ENCODE measurements at regions not wholly inside any gene's neighbourhood (a gene's known extent, or its start where the extent isn't known, plus 50 kb on each side); places are given as distances from the start of the nearest gene placed in this dataset.

DNA sequence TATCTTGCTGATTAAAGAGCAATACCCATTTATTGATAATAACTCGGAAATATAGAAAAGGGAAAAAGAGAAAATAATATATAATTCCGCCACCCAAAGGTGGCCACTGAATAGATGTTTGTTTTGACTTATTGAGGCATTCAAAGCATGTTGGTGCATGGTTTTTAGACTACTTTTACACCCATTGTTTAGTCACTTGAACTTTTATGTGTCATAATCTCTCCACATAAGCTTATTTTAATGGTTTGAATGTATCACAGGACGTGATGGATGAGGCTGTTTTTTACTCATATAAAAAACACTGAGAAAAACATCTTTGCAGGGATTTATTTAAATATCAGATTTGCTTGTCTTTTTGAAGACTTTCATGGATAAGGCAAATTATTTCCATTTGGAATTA is 120.4 kb downstream of the ACKR3 start:
- no peak for DNase-seq (ENCODE audit: low read depth in 2 of 2)

DNA sequence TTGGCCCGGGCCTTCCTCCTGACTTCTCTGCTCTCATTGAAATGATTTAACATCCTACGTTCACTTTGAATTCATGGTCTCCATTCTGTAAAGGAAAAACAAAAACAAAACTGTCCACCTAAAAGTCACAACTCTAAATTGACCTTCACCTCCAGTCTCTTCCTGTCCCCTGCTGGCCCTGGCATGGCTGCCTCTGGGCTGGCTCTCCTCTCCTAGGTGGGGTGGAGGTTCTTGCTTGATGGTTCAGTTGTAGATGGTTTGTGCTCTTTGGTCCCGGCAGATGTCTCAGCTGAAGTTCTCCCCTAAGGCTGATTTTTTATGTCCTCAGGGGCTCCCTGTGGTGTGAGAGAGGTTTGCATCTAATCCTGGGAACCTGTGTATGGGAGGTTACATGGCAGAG is 121.1 kb downstream of the ACKR3 start:
- no peak for DNase-seq (ENCODE audit: low read depth in 2 of 2)

- DNase-seq (ENCODE audit: low read depth in 2 of 2) = no peak
Measured at GRCh38 chr2:236691799-236692167, 122.2 kb downstream of the ACKR3 start.

DNA sequence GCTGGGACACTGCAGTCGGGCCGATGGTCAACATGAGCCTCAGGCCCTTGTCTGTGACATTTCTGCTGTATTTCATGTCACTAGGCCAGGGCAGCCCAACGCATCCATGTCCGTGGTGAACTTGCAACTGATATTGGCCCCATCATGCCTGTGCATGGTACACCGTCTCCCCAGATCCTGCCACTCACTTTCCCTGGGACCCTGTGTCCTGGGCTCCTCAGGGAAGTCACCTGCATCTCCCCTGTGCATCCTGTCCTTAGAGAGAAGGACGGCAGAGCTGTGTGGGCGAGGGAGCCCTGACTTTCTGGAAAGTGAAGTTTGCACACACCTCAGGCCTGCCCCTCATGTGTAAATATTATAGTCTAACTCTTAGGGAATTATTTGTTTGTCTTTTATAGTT is 123.3 kb downstream of the ACKR3 start:
- no peak for DNase-seq (ENCODE audit: low read depth in 2 of 2)

GRCh38 chr2:236693531-236693930 is 123.9 kb downstream of the ACKR3 start:
- DNase-seq (ENCODE audit: low read depth in 2 of 2) = no peak

DNA sequence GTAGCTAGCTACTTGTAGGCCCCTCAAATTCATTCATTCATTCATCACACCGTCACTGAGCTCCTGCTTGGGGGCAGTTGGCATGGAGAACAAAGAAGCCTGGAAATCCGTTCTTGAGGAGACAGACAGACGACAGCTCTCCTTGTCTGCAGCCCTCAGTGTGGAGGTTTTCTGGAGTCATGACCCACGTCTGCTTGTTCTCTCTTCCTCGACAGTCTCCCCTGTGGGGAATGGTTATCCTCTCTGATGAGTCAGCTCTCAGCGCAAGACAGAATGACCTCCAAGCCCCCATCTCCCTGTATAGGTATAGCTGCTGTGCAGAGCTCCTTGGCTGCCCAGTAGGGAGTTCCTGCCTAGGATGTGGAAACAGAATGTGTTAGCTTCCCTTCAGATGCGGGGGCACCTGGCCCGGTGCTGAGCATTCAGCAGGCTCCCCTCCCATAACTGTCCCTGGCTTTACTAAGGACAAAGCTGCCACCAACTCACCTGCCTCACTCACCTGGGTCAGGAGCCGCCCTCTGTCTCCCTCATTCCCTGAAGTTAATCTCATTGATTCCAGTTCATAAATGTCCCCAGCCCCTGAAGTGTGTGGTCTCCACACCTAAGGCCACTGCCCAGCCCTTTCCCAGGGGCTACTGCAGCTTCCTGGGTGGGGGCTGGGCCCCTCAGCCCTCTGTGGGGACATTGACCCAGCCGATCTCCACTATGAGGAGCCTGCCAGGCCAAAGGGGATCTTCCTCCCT is 124.7 kb downstream of the ACKR3 start:
- no peak for DNase-seq (ENCODE audit: low read depth in 2 of 2)

- no peak for DNase-seq (ENCODE audit: low read depth in 2 of 2)
Measured at GRCh38 chr2:236696834-236697233, 127.2 kb downstream of the ACKR3 start.

- DNase-seq (ENCODE audit: low read depth in 2 of 2) = no peak
Measured at GRCh38 chr2:236698016-236698627, 128.5 kb downstream of the ACKR3 start.

- DNase-seq (ENCODE audit: low read depth in 2 of 2) = no peak
Measured at GRCh38 chr2:236700703-236701102, 131.1 kb downstream of the ACKR3 start.

GRCh38 chr2:236702657-236703372 is 133.2 kb downstream of the ACKR3 start:
- DNase-seq (ENCODE audit: low read depth in 2 of 2) = no peak

DNA sequence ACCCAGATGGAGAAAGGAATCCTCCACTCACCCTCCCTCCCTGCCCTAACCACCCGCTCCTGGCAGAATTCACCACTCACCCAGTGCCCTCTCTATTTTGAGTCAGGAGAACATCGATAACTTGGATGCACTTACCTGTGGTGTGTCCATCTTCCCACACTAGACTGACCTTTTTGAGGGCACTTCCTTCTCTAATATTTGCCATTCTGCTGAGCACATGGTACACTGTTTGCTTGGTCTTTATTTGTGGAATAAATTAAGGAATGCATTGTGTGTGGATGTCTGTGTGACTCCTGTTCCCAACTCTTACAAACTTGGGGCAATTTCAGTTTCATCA is 133.7 kb downstream of the ACKR3 start:
- DNase-seq (ENCODE audit: low read depth in 2 of 2) = no peak

DNA sequence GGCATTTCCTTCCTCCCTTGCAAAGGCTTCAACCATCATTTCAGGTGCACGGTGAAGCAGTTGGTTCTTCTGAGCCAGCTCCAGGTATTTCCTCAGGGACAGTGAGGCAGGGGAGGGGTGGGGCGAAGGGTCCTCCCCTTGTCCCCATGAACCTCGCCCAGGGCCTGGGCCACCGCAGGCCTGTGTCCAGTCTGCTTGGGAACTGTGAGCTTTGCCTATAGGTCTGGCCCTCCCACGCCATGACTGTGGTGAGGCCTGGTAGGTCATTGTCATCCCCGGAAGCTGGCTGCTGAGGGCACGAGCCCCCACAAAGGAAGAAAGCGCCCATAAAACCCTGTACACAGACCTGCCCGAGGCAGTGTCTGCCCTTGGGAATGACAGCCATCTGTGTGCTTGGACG is 134.3 kb downstream of the ACKR3 start:
- no peak for DNase-seq (ENCODE audit: low read depth in 2 of 2)

- no peak for DNase-seq (ENCODE audit: low read depth in 2 of 2)
Measured at GRCh38 chr2:236704887-236705286, 135.3 kb downstream of the ACKR3 start.

GRCh38 chr2:236705295-236706105 is 135.9 kb downstream of the ACKR3 start:
- no peak for DNase-seq (ENCODE audit: low read depth in 2 of 2)

DNA sequence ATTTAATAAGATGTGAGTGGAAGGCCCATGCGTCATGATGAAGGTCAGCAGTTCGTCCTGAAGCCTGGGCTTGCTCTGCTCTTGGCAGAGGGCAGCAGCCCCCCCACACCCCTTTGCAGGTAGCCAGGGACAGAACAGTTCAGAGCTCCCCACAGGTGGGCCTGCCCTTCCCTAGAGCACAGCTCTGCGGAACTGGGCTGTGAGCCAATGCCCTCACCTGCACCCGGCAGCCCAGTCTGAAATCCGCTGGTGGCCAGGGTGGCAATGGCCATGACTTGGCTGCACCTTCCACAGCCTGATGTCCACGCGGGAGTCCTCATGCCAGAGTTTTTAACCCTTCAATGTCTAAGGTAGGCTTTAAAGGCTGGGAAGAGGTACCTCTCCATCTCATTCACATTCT is 136.7 kb downstream of the ACKR3 start:
- DNase-seq (ENCODE audit: low read depth in 2 of 2) = no peak

- no peak for DNase-seq (ENCODE audit: low read depth in 2 of 2)
Measured at GRCh38 chr2:236706803-236707202, 137.2 kb downstream of the ACKR3 start.

DNA sequence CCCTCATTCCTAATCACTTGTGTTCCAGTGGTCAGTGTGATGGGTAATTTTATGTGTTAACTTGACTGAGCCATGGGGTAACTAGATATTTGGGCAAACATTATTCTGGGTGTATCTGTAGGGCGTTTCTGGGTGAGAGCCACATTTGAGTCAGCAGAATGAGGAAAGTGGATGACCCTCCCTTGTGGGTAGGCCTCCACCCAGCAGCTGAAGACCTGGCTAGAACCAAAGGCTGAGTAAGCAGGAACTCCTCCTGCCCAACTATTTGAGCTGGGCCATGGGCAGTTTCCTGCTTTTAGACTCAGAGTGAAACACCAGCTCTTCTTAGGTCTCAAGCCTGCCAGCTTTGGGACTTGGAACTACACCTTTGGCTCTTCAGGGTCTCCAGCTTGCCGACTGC is 141.8 kb downstream of the ACKR3 start:
- DNase-seq (ENCODE audit: low read depth in 2 of 2) = no peak

- no peak for DNase-seq (ENCODE audit: low read depth in 2 of 2)
Measured at GRCh38 chr2:236712304-236712703, 142.7 kb downstream of the ACKR3 start.

- no peak for DNase-seq (ENCODE audit: low read depth in 2 of 2)
Measured at GRCh38 chr2:236712961-236713673, 143.5 kb downstream of the ACKR3 start.

DNA sequence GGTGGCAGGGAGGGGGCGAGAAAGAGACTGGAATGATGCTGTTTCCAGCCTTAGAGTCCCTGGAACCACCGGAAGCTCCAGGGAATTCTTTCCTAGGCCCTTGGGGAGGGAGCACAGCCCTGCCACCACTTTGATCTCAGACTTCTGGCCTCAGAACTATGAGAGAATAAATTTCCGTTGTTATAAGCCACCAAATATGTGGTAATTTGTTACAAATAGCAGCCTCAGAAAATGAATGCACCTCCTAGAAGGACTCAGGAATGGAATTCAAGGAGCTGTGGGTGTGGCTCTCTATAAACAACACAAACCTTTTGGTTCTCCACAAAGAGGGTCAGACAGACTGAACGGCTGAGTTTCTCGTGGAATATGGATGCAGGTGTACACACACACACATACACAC is 144.5 kb downstream of the ACKR3 start:
- DNase-seq (ENCODE audit: low read depth in 2 of 2) = no peak

DNA sequence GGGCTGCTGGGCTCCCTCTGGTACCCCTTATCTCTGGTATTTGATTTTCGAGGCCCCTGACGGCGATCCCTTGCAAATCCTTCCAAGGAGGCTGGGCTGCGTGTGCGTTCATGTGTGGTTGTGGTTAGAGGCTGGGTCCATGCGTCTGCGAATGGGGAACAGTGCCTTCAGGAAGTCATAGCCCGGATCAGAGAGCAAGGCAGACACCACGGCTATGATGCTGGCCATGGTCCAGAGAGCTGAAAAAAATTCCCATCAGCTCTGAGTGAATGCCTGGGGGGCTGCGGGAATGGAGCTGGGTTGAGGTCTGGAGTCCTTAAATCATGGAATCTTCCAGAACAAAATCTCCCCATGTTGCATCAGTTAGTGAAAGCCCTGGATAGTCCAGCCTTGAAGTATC is 145.5 kb downstream of the ACKR3 start:
- no peak for DNase-seq (ENCODE audit: low read depth in 2 of 2)

DNA sequence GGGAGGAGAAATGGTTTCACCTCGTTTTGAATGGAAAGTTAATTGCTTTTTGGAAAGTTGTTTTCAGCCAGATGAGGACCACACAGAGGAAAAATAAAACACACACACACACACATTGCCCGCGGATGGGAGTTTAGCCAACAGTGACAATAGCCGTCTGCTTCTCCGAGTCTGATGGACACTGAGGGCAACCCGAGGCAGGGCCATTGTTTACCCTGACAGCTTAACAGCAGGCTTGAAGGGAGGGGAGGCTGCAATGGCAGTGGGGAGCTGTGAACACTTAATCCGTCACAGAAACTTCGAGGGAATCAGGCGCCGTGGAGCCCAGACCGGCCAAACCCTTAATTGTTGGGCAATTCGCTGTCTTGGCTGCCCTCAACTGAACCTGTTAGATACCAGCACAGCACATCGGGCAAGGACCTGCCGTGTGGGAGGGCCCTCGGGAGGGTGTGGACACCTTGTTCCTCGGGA is 145.9 kb downstream of the ACKR3 start:
- DNase-seq (ENCODE audit: low read depth in 2 of 2) = no peak

Measured in stimulated activated CD8-positive, alpha-beta memory T cell treated with anti-CD3 and anti-CD28 coated beads, Interleukin-7, amount 100 ng/mL, for 4 hours (primary cell).